Retina (tissue), 1 donor: ENCODE measurements at regions not wholly inside any gene's neighbourhood (a gene's known extent, or its start where the extent isn't known, plus 50 kb on each side); places are given as distances from the start of the nearest gene placed in this dataset.
"Not testable (repeated sequence)": the region's sequence is repeated elsewhere in the genome, so short reads cannot be mapped to it uniquely, and the experiment has no call there.

Experiments
- DNase-seq: peaks from one replicate; pipeline ENCODE4 v3.0.0-alpha.2; 2016

DNA sequence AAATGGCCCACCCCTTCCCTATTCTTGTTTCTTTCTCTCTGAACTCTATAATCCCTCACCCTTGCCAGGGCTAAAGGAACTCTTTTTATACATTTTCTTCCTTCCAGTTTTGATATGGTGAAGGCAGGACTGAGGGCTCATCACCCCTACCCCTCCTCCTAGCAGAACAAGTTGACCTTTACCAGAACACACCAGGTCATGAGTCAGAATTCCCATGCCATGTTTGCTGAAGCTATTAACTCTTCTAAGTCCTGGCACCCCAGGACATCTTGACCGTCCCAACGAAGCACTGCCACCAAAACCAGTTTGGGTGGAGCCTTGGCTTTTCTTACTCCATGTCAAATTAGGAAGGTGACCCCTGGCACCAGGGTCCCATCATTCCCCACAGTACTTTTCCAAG lies 57.5 kb upstream of the DYNLT3 start:
- no peak for DNase-seq

DNA sequence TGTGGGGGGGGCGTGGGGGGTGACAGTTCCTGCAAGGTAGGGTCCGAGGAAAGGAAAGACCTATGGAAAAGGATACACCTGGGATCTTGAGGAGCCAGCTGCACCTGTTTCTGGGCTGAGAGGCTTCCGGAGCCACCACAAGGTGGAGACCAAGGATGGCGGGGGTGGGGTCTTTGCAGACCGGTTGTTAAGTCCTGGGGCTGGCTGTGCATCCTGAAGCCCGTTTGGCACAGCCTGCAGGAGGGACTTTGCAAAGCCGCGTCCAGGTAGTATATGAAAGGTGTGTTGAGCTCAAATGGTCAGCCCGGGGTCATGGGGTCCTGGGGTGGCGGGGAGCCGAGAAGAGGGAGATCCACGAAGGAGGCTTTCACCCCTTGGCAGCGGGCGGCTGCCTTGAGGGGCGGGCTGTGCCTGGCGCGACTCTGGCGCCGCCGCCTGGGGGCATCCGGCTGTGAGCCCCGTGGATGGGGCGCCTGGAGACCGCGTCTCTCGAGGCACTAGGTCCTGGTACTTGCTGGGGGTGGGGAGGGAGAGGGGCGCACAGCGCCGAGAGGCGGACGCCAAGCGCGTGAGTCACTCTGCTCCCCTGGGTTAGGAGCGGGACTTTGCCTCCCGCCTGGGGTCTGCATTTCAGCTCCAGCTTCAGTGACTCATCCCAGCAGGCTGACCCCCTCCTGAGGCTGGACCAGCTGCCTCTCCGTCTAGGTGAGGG lies 58.2 kb upstream of the DYNLT3 start:
- DNase-seq, result peak; percentile 50

DNA sequence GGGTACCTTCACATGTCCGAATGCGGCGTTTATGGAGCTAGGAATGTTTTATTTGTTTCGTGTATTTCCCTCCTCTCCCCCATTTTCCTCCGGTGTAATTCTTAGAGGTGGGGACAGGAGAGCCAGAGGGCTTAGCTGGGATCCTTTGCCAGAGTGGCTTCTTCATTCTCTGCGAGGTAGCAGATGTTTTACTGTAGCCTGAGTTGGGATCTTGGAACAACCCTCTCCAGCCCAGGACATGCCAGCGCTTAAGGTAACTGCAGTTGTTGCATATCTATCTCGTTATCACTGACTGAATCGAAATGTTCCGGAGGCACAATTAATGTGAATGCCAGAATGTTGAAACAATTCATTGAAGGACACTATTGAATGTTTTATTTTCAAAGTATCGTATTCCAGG lies 59.0 kb upstream of the DYNLT3 start:
- no peak for DNase-seq

DNA sequence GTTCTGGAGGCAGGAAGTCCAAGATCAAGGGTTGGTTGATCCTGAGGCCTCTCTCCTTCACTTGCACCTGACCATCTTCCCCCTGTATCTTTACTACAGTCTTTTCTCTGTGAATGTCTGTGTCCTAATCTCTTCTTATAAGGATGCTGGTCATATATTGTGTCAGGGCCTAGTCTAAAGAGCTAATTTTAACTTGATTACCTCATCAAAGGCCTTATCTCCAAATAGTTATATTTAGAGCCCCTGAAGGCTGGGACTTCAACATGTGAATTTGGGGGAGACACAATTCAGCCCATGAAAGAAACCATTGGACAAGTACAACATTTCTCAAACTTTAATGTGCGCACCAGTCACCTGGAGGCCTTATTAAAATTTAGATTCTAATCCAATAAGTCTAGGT lies 62.8 kb upstream of the DYNLT3 start:
- no peak for DNase-seq

- DNase-seq, result no peak
Measured at GRCh38 chrX:37912304-37912703, 64.9 kb upstream of the DYNLT3 start.

GRCh38 chrX:37912777-37913176 lies 65.4 kb upstream of the DYNLT3 start:
- DNase-seq, result no peak

DNA sequence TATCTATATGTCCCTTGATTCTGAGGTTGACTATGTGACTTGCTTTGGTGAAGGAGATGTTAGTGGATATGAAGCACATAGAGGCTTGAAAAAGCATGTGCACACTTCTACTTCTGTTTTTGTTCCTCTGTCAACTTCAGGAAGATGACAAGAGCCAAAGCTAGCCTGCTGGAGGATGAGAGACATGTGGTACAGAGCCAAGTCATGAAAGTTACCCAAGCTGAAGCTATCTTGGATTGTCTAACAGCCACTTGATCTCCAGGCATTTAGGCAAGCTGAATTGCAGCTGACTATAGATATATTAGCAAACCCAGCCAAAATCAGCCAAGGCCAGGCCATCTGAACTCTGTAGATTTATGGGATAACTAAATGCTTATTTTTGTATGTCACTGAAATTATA lies 70.8 kb upstream of the DYNLT3 start:
- no peak for DNase-seq

DNA sequence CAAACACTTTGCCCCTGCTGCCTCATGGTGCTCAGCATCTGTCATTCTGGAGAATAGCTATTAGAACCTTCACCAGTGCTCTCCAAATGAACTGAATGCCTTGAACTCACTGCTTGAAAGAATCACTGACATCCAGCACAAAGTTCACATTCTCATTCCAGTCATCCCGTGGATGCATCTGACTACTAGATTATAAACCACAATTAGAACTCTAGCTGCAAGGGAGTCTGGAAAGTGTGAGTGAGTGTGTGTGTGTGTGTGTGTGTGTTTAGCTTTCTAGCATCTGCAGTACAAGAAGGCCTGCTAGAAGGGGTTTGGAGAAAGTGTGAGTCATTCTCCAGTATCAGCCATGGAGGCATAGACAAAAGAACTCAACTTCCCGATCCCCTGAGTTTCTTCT lies 71.3 kb upstream of the DYNLT3 start:
- no peak for DNase-seq

- no peak for DNase-seq
Measured at GRCh38 chrX:37921758-37922157, 74.4 kb upstream of the DYNLT3 start.

GRCh38 chrX:37922928-37923327 lies 75.6 kb upstream of the DYNLT3 start:
- no peak for DNase-seq

DNA sequence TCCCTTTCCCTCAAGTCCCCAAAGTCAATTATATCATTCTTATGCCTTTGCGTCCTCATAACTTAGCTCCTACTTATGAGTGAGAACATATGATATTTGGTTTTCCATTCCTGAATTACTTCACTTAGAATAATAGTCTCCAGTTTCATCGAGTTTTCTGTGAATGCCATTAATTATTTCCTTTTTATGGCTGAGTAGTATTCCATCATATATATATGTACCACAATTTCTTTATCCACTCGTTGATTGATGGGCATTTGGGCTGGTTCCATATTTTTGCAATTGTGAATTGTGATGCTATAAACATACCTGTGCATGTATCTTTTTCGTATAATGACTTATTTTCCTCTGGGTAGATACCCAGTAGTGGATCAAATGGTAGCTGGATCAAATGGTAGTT lies 78.4 kb upstream of the DYNLT3 start:
- not testable (repeated sequence) for DNase-seq

- no peak for DNase-seq
Measured at GRCh38 chrX:37926700-37927099, 79.3 kb upstream of the DYNLT3 start.

GRCh38 chrX:37942170-37942569 lies 64.2 kb upstream of the SYTL5 start:
- DNase-seq, result no peak

DNA sequence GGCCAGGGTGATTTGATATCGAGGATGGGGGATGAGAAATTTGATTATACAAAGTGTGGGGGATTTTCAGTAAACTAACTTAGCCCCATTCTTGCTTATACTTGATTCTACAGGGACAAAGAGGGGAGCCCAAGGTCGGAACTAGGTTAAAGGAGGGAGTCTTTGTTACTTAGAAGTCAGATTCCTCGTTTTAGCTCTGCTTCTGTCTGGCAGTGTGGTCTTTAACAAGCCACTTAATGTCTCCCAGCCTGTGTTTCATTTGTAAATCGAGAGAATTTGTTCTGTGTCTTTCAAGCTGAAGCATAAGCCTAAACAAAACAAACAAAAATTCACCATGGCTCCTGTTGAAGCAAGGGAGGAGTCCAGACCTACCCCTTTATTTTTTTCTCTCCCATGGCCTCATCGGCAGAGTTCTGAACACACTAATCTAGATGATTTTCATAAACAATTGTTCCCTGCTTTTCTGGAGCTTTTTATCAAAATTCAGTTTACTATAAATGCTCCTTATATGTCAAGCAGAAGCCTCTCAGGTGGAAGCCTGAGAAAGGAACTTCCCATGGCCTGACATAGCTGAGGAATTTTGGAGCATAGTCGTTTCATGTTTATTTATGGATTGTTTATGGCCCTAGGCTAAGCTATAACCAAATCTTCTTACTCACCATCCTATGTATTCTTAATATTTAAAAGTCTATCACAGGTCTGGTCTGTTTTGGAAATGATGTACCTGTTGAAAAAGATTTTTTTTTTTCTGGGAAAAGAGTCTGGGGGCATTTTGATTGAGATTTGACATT lies 62.6 kb upstream of the SYTL5 start:
- no peak for DNase-seq

DNA sequence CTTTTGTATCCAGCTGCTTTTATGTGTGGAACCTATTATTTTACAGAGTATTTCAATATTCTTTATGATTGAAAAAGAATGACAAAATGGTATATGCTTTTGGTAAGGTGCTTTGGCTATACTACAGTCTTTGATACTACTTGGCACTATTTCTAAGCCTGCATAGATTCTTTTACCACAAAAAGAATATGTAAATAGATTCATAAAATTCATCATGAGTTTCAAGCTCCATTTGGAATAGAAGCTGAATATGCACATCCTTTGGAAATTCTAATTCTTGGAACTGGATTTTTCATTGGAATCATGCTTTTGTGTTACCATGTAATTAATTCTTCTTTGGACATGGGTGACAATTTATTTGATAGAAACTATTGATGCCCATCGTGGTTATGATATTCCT lies 60.2 kb upstream of the SYTL5 start:
- DNase-seq, result no peak

DNA sequence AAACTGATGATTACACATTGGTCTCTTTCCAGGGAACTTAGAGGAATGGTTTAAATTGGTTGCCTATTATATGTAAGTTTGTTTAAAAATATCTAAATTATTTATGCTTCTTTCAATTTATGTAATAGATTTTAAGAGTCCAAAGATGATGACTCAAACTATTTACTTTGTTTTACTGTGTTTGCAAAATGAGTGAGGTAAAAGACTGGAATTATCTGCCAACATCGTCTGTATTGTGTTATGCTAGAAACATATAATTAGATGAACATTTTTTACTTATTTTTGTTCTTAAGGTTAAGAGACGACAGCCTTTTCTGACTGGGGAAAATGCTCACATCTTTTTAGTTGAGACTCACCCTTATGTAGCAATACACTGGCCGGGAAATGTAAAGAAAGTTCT lies 51.1 kb upstream of the SYTL5 start:
- no peak for DNase-seq

- DNase-seq, result no peak
Measured at GRCh38 chrX:37956223-37956622, 50.1 kb upstream of the SYTL5 start.
